ENCODE measurements at regions not wholly inside any gene's neighbourhood (a gene's known extent, or its start where the extent isn't known, plus 50 kb on each side); places are given as distances from the start of the nearest gene placed in this dataset.

DNA sequence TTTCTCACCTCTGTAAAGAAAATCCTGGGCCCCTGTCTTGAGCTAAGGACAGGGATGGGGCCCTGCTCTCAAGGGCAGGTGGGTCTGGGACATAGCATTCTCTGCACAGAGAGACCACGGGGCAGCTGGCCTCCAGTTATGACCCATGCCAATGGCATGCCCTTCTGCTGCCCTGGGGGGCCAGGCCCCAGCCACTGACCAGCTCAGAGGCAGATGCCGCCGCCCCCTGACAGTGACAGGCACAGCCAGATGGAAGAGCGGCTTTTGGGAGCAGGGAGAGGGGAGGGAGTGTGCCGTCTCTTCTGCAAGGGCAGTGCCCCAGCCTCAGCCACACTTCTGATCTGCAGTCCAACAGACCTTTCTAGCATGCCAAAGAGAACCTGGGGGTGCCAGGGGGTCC, 114.8 kb upstream of the NAV2 start:
- no peaks in the 10 kb centered on the region for H3K9me1 ChIP-seq (replicated peaks; ENCODE audit: control insufficient read depth, extremely low read depth, insufficient read depth, low read length)
- no peak for FAIRE-seq
- peak overlapping the region; percentile 95 for H3K27ac ChIP-seq (ENCODE audit: insufficient read depth, low read depth, low read length)
- peak overlapping the region; percentile 18 for H3K4me2 ChIP-seq (ENCODE audit: insufficient read depth, low read length)
- ChIA-PET POLR2A (no interaction called here), CTCF (interaction anchor here (1.1 to 3.2 kb wide), 9 partner anchors 8 to 144 kb away, joined by 3 to 21 read pairs (median 7); no protein-coding TSS in a partner anchor)
- H4K20me1 ChIP-seq (replicated peaks; ENCODE audit: control insufficient read depth, extremely low read depth, insufficient read depth, low read length): no peaks in the 10 kb centered on the region
- dilution Hi-C loops (cut with MboI; ENCODE audit: extremely low pct_ligation_motif_present, low sequenced_read_pairs): no loop called here
- intact Hi-C loops (cut with micrococcal nuclease): loop anchor here (2.0 to 5.0 kb wide), 2 partner anchors 17 to 226 kb away; no protein-coding TSS in a partner anchor
- BruUV-seq (replicated peaks): no TSS peak
- no peaks in the 10 kb centered on the region for H3K9me3 ChIP-seq (replicated peaks; ENCODE audit: control insufficient read depth, insufficient read depth, low read length)
- H3K4me1 ChIP-seq (ENCODE audit: control insufficient read depth, extremely low read depth, insufficient read depth, low read length): peaks cover 34% of the 10 kb centered on the region
- no peak for DNase-seq (ENCODE audit: low read depth, low spot score)
- H2AFZ ChIP-seq (ENCODE audit: low read depth, low read length): no peak overlapping the region
- no peaks in the 10 kb centered on the region for H3K79me2 ChIP-seq (ENCODE audit: control insufficient read depth, insufficient read depth, low read length)
- H3K36me3 ChIP-seq (ENCODE audit: control insufficient read depth in 2 of 2, extremely low read depth in 1 of 2, insufficient read depth in 2 of 2, low read length in 2 of 2): no peaks in the 10 kb centered on the region
- H3K27me3 ChIP-seq (ENCODE audit: control insufficient read depth in 2 of 2, insufficient read depth in 2 of 2, low read length in 2 of 2): no peaks in the 10 kb centered on the region
- H3K9ac ChIP-seq (replicated peaks; ENCODE audit: extremely low read depth, insufficient read depth, low read length): no peak overlapping the region
- TF ChIP-seq GATA2 (IDR thresholded peaks at IDR 0.05; ENCODE audit: insufficient read depth, insufficient read length, low read depth, low read length) (no peak), POLR2A (IDR thresholded peaks at IDR 0.05; ENCODE audit: low read depth, low read length) (no peak), MYC (IDR thresholded peaks at IDR 0.05; ENCODE audit: low read depth, low read length) (no peak), JUN (IDR thresholded peaks at IDR 0.05; ENCODE audit: borderline replicate concordance, insufficient read depth, insufficient read length, low read depth) (no peak)
- TF ChIP-seq, protein P1, sequence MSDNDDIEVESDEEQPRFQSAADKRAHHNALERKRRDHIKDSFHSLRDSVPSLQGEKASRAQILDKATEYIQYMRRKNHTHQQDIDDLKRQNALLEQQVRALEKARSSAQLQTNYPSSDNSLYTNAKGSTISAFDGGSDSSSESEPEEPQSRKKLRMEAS (IDR thresholded peaks at IDR 0.05; ENCODE audit: insufficient read depth, insufficient read length): no peak
- no peak overlapping the region for H3K4me3 ChIP-seq (replicated peaks in 1 of 3; ENCODE audit: insufficient read depth in 1 of 3, low read depth in 1 of 3, low read length in 3 of 3)

DNA sequence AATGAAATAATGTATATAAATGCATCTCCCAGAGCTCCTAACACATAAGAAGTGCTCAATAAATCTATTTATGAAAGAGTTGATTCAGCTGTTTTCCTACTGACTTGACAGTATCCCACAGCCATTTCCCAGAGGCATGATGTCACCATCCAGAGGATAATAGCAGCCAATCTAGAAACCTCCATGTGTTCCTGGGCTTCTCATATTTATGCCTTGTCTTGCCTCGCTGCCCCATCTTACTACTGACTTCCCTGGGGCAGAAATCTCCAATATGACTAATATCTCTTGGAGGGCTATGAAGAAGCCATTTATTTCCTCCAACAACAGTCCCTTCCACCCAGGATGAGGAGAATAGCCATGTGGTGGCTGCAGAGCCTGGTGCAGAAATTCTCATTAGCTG, 115.4 kb upstream of the NAV2 start:
- FAIRE-seq (peak; percentile 89), DNase-seq (ENCODE audit: low read depth, low spot score) (peak; percentile 68)
- ChIA-PET POLR2A (interaction anchor here (1.0 kb wide), 1 partner anchor 117 kb away, joined by 5 read pairs; no protein-coding TSS in a partner anchor), CTCF (interaction anchor here (1.2 to 3.2 kb wide), 10 partner anchors 9 to 142 kb away, joined by 3 to 21 read pairs (median 8); partner anchors contain the start of gene NAV2)
- Histone ChIP-seq H3K9me1 (replicated peaks; ENCODE audit: control insufficient read depth, extremely low read depth, insufficient read depth, low read length) (no peaks in the 10 kb centered on the region), H3K27ac (ENCODE audit: insufficient read depth, low read depth, low read length) (peak overlapping the region; percentile 95), H3K4me1 (ENCODE audit: control insufficient read depth, extremely low read depth, insufficient read depth, low read length) (peaks cover 34% of the 10 kb centered on the region), H3K4me2 (ENCODE audit: insufficient read depth, low read length) (peak overlapping the region; percentile 18), H3K9me3 (replicated peaks; ENCODE audit: control insufficient read depth, insufficient read depth, low read length) (no peaks in the 10 kb centered on the region), H3K27me3 (ENCODE audit: control insufficient read depth in 2 of 2, insufficient read depth in 2 of 2, low read length in 2 of 2) (no peaks in the 10 kb centered on the region), H2AFZ (ENCODE audit: low read depth, low read length) (no peak overlapping the region), H3K9ac (replicated peaks; ENCODE audit: extremely low read depth, insufficient read depth, low read length) (peak overlapping the region; percentile 75), H4K20me1 (replicated peaks; ENCODE audit: control insufficient read depth, extremely low read depth, insufficient read depth, low read length) (no peaks in the 10 kb centered on the region), H3K4me3 (replicated peaks in 1 of 3; ENCODE audit: insufficient read depth in 1 of 3, low read depth in 1 of 3, low read length in 3 of 3) (no peak overlapping the region), H3K36me3 (ENCODE audit: control insufficient read depth in 2 of 2, extremely low read depth in 1 of 2, insufficient read depth in 2 of 2, low read length in 2 of 2) (no peaks in the 10 kb centered on the region), H3K79me2 (ENCODE audit: control insufficient read depth, insufficient read depth, low read length) (no peaks in the 10 kb centered on the region)
- intact Hi-C loops (cut with micrococcal nuclease) (loop anchor here (2.0 to 5.0 kb wide), 2 partner anchors 18 to 225 kb away; no protein-coding TSS in a partner anchor), dilution Hi-C loops (cut with MboI; ENCODE audit: extremely low pct_ligation_motif_present, low sequenced_read_pairs) (no loop called here)
- TF ChIP-seq JUN (IDR thresholded peaks at IDR 0.05; ENCODE audit: borderline replicate concordance, insufficient read depth, insufficient read length, low read depth) (peak; percentile 29), FOS (IDR thresholded peaks at IDR 0.05; ENCODE audit: borderline replicate concordance, insufficient read depth, low read length) (peak; percentile 27), POLR2AphosphoS5 (IDR thresholded peaks at IDR 0.05; ENCODE audit: insufficient read depth, low read depth, low read length) (no peak), MYC (IDR thresholded peaks at IDR 0.05; ENCODE audit: low read depth, low read length) (no peak), GATA2 (IDR thresholded peaks at IDR 0.05; ENCODE audit: insufficient read depth, insufficient read length, low read depth, low read length) (no peak), POLR2A (IDR thresholded peaks at IDR 0.05; ENCODE audit: low read depth, low read length) (no peak), EZH2 (IDR thresholded peaks at IDR 0.05; ENCODE audit: borderline replicate concordance, low read depth, low read length, severe bottlenecking) (no peak)
- TF ChIP-seq, protein P1 (IDR thresholded peaks at IDR 0.05; ENCODE audit: insufficient read depth, insufficient read length): no peak
- TF ChIP-seq, protein P2, sequence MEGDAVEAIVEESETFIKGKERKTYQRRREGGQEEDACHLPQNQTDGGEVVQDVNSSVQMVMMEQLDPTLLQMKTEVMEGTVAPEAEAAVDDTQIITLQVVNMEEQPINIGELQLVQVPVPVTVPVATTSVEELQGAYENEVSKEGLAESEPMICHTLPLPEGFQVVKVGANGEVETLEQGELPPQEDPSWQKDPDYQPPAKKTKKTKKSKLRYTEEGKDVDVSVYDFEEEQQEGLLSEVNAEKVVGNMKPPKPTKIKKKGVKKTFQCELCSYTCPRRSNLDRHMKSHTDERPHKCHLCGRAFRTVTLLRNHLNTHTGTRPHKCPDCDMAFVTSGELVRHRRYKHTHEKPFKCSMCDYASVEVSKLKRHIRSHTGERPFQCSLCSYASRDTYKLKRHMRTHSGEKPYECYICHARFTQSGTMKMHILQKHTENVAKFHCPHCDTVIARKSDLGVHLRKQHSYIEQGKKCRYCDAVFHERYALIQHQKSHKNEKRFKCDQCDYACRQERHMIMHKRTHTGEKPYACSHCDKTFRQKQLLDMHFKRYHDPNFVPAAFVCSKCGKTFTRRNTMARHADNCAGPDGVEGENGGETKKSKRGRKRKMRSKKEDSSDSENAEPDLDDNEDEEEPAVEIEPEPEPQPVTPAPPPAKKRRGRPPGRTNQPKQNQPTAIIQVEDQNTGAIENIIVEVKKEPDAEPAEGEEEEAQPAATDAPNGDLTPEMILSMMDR (IDR thresholded peaks at IDR 0.05; ENCODE audit: extremely low read depth in 1 of 2, insufficient read depth in 1 of 2, low read depth in 1 of 2, low read length in 2 of 2): no peak
- no TSS peak for BruUV-seq (replicated peaks)

Measured in endothelial cell of umbilical vein (primary cell).